NCI-H226 (cell line): ENCODE measurements at regions not wholly inside any gene's neighbourhood (a gene's known extent, or its start where the extent isn't known, plus 50 kb on each side); places are given as distances from the start of the nearest gene placed in this dataset.
A peak's percentile ranks its signal among the peaks of the same experiment; 100 is the strongest.
"Not testable (repeated sequence)": the region's sequence is repeated elsewhere in the genome, so short reads cannot be mapped to it uniquely, and the experiment has no call there.

Experiments used
- DNase-seq: peaks from one replicate; pipeline ENCODE4 v3.0.0-alpha.2; 2015

DNA sequence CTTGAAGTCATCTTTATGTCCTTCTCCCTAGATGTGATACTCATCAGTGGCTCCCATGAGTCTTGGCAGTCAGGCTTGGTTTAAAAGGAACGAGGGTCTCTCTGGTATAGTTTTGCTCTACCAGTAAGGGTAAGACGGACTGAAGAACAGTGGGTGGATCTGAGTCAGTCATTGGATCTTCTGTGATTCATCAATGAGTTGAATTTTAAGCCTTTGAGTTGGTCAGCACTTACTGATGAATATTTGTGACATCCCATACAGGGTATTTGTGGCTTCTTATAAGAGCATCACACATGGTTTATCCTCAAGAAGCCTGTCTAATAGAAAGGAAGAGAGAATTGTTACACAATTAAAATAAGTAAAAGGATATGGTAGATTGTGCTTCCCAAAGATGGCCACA lies 87.3 kb upstream of the NAMPT start:
- no peak for DNase-seq

- no peak for DNase-seq
These were observed 86.8 kb upstream of the NAMPT start for GRCh38 chr7:106371629-106372028.

GRCh38 chr7:106370542-106370941 lies 85.8 kb upstream of the NAMPT start:
- no peak for DNase-seq

DNA sequence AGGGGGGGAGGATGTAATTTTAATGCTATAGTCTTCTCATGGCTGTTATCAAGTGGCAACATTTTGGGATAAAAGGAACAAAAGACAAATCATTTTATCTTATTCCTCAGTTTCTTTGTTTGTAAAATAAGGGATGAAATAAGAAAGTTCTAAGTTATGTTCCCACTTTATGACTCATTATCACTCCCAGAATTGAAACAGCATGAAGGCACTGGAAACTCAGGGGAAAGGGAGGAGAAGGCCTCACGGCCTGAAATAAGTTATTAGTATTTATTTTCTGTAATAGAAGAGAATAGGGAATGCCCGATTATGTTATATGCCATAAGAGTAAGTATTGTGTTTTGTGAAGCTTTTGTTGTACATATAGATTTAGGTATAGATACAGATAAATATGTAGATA lies 85.0 kb upstream of the NAMPT start:
- no peak for DNase-seq

DNA sequence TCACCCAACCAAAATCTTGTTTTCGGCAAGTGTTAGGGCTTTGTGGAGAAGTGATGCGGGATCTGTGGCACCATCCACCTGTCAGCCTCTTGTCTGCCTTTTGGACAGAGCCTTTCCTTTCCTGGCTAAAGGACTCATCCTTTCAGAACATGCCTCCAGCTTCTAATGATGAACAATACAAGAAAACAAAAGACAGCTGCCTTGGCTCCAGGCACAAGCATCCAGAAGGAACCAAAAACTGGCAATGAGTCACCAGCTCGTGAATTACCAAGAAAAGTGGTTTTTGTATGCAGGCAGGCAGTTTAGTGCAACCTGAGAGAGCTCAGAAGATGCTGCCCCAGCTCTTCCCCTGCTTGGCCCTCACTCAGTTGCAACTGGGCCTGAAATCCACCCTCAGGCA lies 84.6 kb upstream of the NAMPT start:
- DNase-seq, result peak; percentile 48

DNA sequence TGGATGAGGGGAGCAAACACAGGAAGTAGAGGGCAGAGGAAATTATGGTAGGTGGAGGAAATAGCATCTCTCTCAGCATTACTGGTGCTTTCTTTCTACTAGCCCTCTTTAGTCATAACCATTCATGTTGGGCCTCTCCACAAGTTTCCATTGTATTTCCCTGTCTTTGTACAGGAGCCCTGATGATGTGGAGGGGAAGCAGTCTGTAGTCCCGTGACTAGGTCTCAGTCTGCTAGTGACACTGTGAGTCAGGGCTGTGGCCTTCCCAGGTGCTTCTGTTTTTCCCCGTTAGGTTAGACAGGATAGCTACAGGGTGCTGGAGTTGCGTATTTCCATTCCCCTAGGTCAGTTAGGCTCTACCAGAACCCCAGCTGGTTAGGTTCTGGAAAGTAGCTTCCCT lies 82.9 kb upstream of the NAMPT start:
- DNase-seq, result no peak

- no peak for DNase-seq
These were observed 82.2 kb upstream of the NAMPT start for GRCh38 chr7:106367018-106367420.

- DNase-seq, result no peak
These were observed 80.6 kb upstream of the NAMPT start for GRCh38 chr7:106365252-106366005.

DNA sequence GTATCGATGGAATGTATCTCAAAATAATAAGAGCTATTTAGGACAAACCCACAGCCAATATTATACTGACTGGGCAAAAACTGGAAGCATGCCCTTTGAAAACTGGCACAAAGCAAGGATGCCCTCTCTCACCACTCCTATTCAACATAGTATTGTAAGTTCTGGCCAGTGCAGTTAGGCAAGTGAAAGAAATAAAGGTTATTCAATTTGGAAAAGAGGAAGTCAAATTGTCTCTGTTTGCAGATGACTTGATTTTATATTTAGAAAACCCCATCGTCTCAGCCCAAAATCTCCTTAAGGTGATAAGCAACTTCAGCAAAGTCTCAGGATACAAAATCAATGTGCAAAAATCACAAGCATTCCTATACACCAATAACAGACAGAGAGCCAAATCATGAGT lies 77.7 kb upstream of the NAMPT start:
- not testable (repeated sequence) for DNase-seq

DNA sequence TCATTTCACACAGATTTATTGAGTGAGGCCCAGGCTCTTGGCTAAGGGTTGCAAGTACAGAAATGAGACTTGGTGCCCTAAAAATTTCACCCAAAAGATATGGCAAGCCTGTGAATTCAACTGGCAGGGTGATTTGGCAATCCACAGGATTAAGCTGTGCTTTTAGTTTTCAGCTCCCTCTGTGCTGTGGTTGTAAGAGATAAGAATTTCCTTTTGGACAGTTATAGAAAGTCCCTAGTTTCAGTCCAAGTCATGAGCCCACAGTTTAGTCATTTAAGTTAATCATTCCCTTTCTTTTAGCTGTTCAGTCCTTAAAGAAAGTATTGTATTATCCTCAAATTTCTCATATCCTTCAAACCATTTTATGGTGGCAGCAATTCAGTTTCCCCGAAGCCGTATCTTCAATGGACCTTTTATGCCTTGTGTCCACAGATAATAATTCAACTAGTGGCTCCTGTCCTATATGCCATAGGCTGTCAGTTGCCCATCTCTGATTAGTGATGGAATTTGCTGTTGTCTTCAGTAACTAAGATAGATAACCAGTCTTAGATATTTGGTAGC lies 73.4 kb upstream of the NAMPT start:
- peak; percentile 61 for DNase-seq

GRCh38 chr7:106357675-106358074 lies 72.9 kb upstream of the NAMPT start:
- no peak for DNase-seq

- DNase-seq, result no peak
These were observed 70.0 kb upstream of the NAMPT start for GRCh38 chr7:106354822-106355221.

DNA sequence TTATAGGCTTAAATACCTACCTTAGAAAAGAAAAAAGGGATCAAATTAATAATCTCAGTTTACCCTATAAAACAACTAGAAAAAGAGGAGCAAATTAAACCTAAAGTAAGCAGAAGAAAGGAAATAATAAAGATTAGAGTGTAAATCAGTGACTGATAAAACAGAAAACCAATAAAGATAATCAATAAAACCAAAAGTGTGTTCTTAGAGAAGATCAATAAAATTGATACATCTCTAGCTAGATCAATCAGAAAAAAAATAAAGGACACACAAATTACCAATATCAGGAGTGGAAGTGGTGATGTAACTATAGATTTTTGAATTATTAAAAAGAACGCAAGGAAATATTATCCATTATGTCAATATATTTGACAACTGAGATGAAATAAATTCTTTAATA lies 69.2 kb upstream of the NAMPT start:
- no peak for DNase-seq

DNA sequence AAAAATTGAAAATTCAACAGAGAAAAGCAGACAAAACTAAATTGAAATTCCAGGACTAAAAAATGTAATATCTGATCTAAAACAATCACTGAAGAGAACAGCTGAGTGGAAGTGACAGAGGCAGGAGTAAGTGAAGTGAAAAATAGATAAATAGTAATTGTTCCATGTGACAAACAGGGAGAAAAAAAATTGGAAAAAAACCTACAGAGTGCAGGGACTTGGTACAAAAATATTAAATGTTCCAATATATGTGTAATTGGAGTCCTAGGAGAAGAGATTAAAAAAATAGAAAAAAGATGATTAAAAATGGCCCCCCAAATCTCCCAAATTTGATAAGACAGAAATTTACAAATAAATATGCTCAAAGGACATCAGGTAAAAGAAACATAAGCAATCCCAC lies 63.4 kb upstream of the NAMPT start:
- DNase-seq, result no peak

- no peak for DNase-seq
These were observed 62.5 kb upstream of the NAMPT start for GRCh38 chr7:106347229-106347833.

- peak; percentile 72 for DNase-seq
These were observed 62.0 kb upstream of the NAMPT start for GRCh38 chr7:106346678-106347217.

DNA sequence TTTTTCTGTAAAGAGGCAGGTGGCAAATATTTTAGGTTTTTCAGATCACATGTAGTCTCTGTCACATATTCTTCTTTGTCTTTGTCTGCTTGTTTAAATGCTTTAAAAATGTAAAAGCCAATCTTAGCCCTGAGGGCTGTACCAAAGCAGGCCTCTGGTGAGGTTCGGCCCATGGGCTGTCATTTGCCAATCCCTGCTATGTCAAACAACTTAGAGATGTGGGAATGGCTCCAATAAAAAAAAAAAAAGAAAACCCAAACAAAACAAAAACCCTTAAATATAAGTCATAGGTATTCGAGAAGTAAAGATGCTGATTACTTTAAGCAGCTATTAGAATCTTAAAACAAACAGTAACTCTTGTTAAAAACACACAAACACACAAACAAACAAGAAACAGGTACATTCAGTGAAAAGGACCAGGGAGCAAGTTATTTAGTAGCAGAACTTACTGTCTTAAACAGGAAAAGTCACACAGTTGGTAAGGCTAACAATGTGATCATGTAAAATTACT lies 61.4 kb upstream of the NAMPT start:
- peak; percentile 34 for DNase-seq

DNA sequence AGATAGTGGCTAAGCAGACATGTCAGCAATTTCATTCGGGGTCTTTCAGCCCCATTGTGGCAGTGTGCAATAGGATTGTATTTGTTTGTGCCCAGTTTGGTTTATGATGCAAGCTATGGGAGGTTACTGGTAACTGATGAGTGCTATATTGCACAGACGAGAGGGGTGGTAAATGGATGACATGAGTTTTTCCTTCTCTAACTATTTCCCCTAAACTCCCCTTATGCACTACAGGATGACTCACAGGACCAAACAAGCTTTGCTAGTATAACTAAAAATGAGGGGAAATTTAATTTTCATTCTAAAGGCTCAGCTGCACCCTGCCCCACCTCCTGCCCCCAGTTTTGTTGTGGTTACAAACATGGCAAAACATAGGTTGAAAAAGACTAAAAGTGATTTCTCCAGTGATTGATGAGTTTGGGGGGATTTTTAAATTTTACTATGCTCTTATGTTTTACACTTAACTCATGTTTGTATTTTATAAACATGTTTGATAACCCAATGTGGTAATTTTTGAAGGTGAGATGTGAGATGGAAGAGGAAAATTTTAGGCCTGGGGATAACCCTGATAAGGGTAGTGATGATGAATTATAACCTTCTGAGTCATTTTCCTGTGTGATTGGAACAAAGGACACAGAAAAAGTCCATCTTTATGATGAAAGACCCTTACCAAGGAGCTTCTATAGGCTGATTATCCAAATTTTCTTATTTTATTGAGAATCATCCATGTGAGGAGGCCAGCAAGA lies 60.8 kb upstream of the NAMPT start:
- DNase-seq, result peak; percentile 62

GRCh38 chr7:106344861-106345260 lies 60.1 kb upstream of the NAMPT start:
- DNase-seq, result no peak

- no peak for DNase-seq
These were observed 59.4 kb upstream of the NAMPT start for GRCh38 chr7:106344211-106344610.

GRCh38 chr7:106342049-106342448 lies 57.3 kb upstream of the NAMPT start:
- DNase-seq, result not testable (repeated sequence)

DNA sequence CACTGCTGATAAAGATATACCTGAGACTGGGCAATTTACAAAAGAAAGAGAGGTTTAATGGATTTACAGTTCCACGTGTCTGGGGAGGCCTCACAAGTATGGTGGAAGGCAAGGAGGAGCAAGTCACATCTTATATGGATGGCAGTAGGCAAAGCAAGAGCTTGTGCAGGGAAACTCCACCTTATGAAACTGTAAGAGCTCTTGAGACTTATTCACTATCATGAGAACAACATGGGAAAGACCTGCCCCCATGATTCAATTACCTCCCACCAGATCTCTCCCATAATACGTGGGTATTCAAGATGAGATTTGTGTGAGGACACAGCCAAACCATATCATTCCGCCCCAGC lies 55.4 kb upstream of the NAMPT start:
- DNase-seq, result not testable (repeated sequence)

DNA sequence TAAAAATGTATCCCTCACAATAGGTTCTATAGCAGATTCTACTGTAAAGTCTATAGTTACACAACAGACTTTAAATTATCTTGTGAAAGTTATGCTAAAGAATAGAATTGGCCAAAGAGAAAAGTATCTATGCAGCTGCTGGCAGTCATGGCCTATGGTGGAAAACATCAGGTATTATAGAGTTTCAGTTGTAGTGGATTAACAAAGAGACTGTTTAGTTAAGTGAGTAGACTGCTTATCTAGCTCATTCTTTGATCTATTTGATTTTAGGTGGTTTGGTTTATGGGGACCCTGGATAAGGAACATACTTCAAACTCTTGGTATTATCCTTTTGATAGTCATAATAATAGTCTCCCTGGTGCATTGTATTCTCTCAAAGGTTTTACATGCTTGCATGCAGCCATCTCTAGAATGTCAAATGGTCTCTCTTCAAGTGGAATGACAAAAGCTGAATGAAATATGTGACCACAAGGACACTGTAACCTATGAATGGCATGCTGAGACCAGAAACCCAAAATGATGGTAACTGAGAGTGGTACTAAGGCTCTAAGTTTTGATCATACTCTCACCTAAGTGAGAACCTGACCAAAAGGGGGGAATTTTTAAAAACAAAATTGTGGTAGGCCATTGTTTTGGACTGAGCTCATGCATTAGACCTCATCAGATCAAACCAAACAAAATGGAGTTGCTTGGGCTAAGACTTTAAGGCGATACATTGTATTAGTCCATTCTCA lies 54.9 kb upstream of the NAMPT start:
- no peak for DNase-seq
